ENCODE measurements at regions not wholly inside any gene's neighbourhood (a gene's known extent, or its start where the extent isn't known, plus 50 kb on each side); places are given as distances from the start of the nearest gene placed in this dataset.

- Histone ChIP-seq H3K4me1 (ENCODE audit: control insufficient read depth in 1 of 2, insufficient read depth in 2 of 2, low read length in 2 of 2) (no peaks in the 10 kb centered on the region), H3K36me3 (ENCODE audit: control insufficient read depth in 1 of 2, insufficient read depth in 2 of 2, low read length in 2 of 2) (no peaks in the 10 kb centered on the region), H3K9me3 (ENCODE audit: control insufficient read depth in 1 of 2, low read length in 2 of 2) (peaks cover 0 to 5% of the 10 kb centered on the region in 2 donors), H3K4me3 (ENCODE audit: low read depth in 1 of 2, low read length in 2 of 2) (no peak overlapping the region), H3K27me3 (ENCODE audit: control insufficient read depth in 1 of 2, insufficient read depth in 2 of 2, low read length in 2 of 2) (no peaks in the 10 kb centered on the region), H3K27ac (ENCODE audit: low read depth, low read length) (no peak overlapping the region), H3K9ac (ENCODE audit: low read depth in 1 of 2, low read length in 2 of 2) (no peak overlapping the region)
Observed at GRCh38 chr6:156058356-156058755, 602.7 kb upstream of the NOX3 start.

- peaks cover 0 to 5% of the 10 kb centered on the region in 2 donors for H3K9me3 ChIP-seq (ENCODE audit: control insufficient read depth in 1 of 2, low read length in 2 of 2)
- no peaks in the 10 kb centered on the region for H3K4me1 ChIP-seq (ENCODE audit: control insufficient read depth in 1 of 2, insufficient read depth in 2 of 2, low read length in 2 of 2)
- no peak overlapping the region for H3K9ac ChIP-seq (ENCODE audit: low read depth in 1 of 2, low read length in 2 of 2)
- no peak overlapping the region for H3K27ac ChIP-seq (ENCODE audit: low read depth, low read length)
- no peak overlapping the region for H3K4me3 ChIP-seq (ENCODE audit: low read depth in 1 of 2, low read length in 2 of 2)
- no peaks in the 10 kb centered on the region for H3K27me3 ChIP-seq (ENCODE audit: control insufficient read depth in 1 of 2, insufficient read depth in 2 of 2, low read length in 2 of 2)
- no peaks in the 10 kb centered on the region for H3K36me3 ChIP-seq (ENCODE audit: control insufficient read depth in 1 of 2, insufficient read depth in 2 of 2, low read length in 2 of 2)
Observed at GRCh38 chr6:156057869-156058268, 602.2 kb upstream of the NOX3 start.

GRCh38 chr6:156056085-156056484 lies 600.4 kb upstream of the NOX3 start:
- no peaks in the 10 kb centered on the region for H3K27me3 ChIP-seq (ENCODE audit: control insufficient read depth in 1 of 2, insufficient read depth in 2 of 2, low read length in 2 of 2)
- H3K27ac ChIP-seq (ENCODE audit: low read depth, low read length) = no peak overlapping the region
- no peak overlapping the region for H3K4me3 ChIP-seq (ENCODE audit: low read depth in 1 of 2, low read length in 2 of 2)
- peaks cover 0 to 5% of the 10 kb centered on the region in 2 donors for H3K9me3 ChIP-seq (ENCODE audit: control insufficient read depth in 1 of 2, low read length in 2 of 2)
- no peak overlapping the region for H3K9ac ChIP-seq (ENCODE audit: low read depth in 1 of 2, low read length in 2 of 2)
- no peaks in the 10 kb centered on the region for H3K4me1 ChIP-seq (ENCODE audit: control insufficient read depth in 1 of 2, insufficient read depth in 2 of 2, low read length in 2 of 2)
- H3K36me3 ChIP-seq (ENCODE audit: control insufficient read depth in 1 of 2, insufficient read depth in 2 of 2, low read length in 2 of 2) = no peaks in the 10 kb centered on the region

- Histone ChIP-seq H3K4me3 (ENCODE audit: low read depth in 1 of 2, low read length in 2 of 2) (no peak overlapping the region), H3K9me3 (ENCODE audit: control insufficient read depth in 1 of 2, low read length in 2 of 2) (peaks cover 0 to 5% of the 10 kb centered on the region in 2 donors), H3K27me3 (ENCODE audit: control insufficient read depth in 1 of 2, insufficient read depth in 2 of 2, low read length in 2 of 2) (no peaks in the 10 kb centered on the region), H3K27ac (ENCODE audit: low read depth, low read length) (no peak overlapping the region), H3K4me1 (ENCODE audit: control insufficient read depth in 1 of 2, insufficient read depth in 2 of 2, low read length in 2 of 2) (no peaks in the 10 kb centered on the region), H3K36me3 (ENCODE audit: control insufficient read depth in 1 of 2, insufficient read depth in 2 of 2, low read length in 2 of 2) (no peaks in the 10 kb centered on the region), H3K9ac (ENCODE audit: low read depth in 1 of 2, low read length in 2 of 2) (no peak overlapping the region)
Observed at GRCh38 chr6:156053626-156054025, 598.0 kb upstream of the NOX3 start.

- Histone ChIP-seq H3K27ac (ENCODE audit: low read depth, low read length) (no peak overlapping the region), H3K27me3 (ENCODE audit: control insufficient read depth in 1 of 2, insufficient read depth in 2 of 2, low read length in 2 of 2) (no peaks in the 10 kb centered on the region), H3K9ac (ENCODE audit: low read depth in 1 of 2, low read length in 2 of 2) (no peak overlapping the region), H3K4me1 (ENCODE audit: control insufficient read depth in 1 of 2, insufficient read depth in 2 of 2, low read length in 2 of 2) (no peaks in the 10 kb centered on the region), H3K4me3 (ENCODE audit: low read depth in 1 of 2, low read length in 2 of 2) (no peak overlapping the region), H3K36me3 (ENCODE audit: control insufficient read depth in 1 of 2, insufficient read depth in 2 of 2, low read length in 2 of 2) (no peaks in the 10 kb centered on the region), H3K9me3 (ENCODE audit: control insufficient read depth in 1 of 2, low read length in 2 of 2) (no peaks in the 10 kb centered on the region)
Observed at GRCh38 chr6:156046841-156047449, 591.3 kb upstream of the NOX3 start.

- no peak overlapping the region for H3K9ac ChIP-seq (ENCODE audit: low read depth in 1 of 2, low read length in 2 of 2)
- no peaks in the 10 kb centered on the region for H3K27me3 ChIP-seq (ENCODE audit: control insufficient read depth in 1 of 2, insufficient read depth in 2 of 2, low read length in 2 of 2)
- H3K27ac ChIP-seq (ENCODE audit: low read depth, low read length) = no peak overlapping the region
- H3K4me1 ChIP-seq (ENCODE audit: control insufficient read depth in 1 of 2, insufficient read depth in 2 of 2, low read length in 2 of 2) = no peaks in the 10 kb centered on the region
- no peak overlapping the region for H3K4me3 ChIP-seq (ENCODE audit: low read depth in 1 of 2, low read length in 2 of 2)
- no peaks in the 10 kb centered on the region for H3K36me3 ChIP-seq (ENCODE audit: control insufficient read depth in 1 of 2, insufficient read depth in 2 of 2, low read length in 2 of 2)
- H3K9me3 ChIP-seq (ENCODE audit: control insufficient read depth in 1 of 2, low read length in 2 of 2) = no peaks in the 10 kb centered on the region
Observed at GRCh38 chr6:156046268-156046665, 590.6 kb upstream of the NOX3 start.

- Histone ChIP-seq H3K27ac (ENCODE audit: low read depth, low read length) (no peak overlapping the region), H3K4me3 (ENCODE audit: low read depth in 1 of 2, low read length in 2 of 2) (no peak overlapping the region), H3K27me3 (ENCODE audit: control insufficient read depth in 1 of 2, insufficient read depth in 2 of 2, low read length in 2 of 2) (no peaks in the 10 kb centered on the region)
Observed at GRCh38 chr6:156045401-156046267, 590.0 kb upstream of the NOX3 start.

GRCh38 chr6:156033598-156033997 lies 578.0 kb upstream of the NOX3 start:
- Histone ChIP-seq H3K4me1 (ENCODE audit: control insufficient read depth in 1 of 2, insufficient read depth in 2 of 2, low read length in 2 of 2) (no peaks in the 10 kb centered on the region), H3K9me3 (ENCODE audit: control insufficient read depth in 1 of 2, low read length in 2 of 2) (no peaks in the 10 kb centered on the region), H3K4me3 (ENCODE audit: low read depth in 1 of 2, low read length in 2 of 2) (no peak overlapping the region), H3K36me3 (ENCODE audit: control insufficient read depth in 1 of 2, insufficient read depth in 2 of 2, low read length in 2 of 2) (no peaks in the 10 kb centered on the region), H3K9ac (ENCODE audit: low read depth in 1 of 2, low read length in 2 of 2) (no peak overlapping the region), H3K27me3 (ENCODE audit: control insufficient read depth in 1 of 2, insufficient read depth in 2 of 2, low read length in 2 of 2) (no peaks in the 10 kb centered on the region), H3K27ac (ENCODE audit: low read depth, low read length) (no peak overlapping the region)

More at GRCh38 chr6:156045401-156046267, 590.0 kb upstream of the NOX3 start:
- no peaks in the 10 kb centered on the region for H3K4me1 ChIP-seq (ENCODE audit: control insufficient read depth in 1 of 2, insufficient read depth in 2 of 2, low read length in 2 of 2)
- no peaks in the 10 kb centered on the region for H3K9me3 ChIP-seq (ENCODE audit: control insufficient read depth in 1 of 2, low read length in 2 of 2)
- no peaks in the 10 kb centered on the region for H3K36me3 ChIP-seq (ENCODE audit: control insufficient read depth in 1 of 2, insufficient read depth in 2 of 2, low read length in 2 of 2)
- no peak overlapping the region for H3K9ac ChIP-seq (ENCODE audit: low read depth in 1 of 2, low read length in 2 of 2)

GRCh38 chr6:156031516-156031915 lies 575.9 kb upstream of the NOX3 start:
- Histone ChIP-seq H3K27ac (ENCODE audit: low read depth, low read length) (no peak overlapping the region), H3K27me3 (ENCODE audit: control insufficient read depth in 1 of 2, insufficient read depth in 2 of 2, low read length in 2 of 2) (no peaks in the 10 kb centered on the region), H3K4me3 (ENCODE audit: low read depth in 1 of 2, low read length in 2 of 2) (no peak overlapping the region), H3K9ac (ENCODE audit: low read depth in 1 of 2, low read length in 2 of 2) (no peak overlapping the region), H3K9me3 (ENCODE audit: control insufficient read depth in 1 of 2, low read length in 2 of 2) (no peaks in the 10 kb centered on the region), H3K4me1 (ENCODE audit: control insufficient read depth in 1 of 2, insufficient read depth in 2 of 2, low read length in 2 of 2) (no peaks in the 10 kb centered on the region), H3K36me3 (ENCODE audit: control insufficient read depth in 1 of 2, insufficient read depth in 2 of 2, low read length in 2 of 2) (no peaks in the 10 kb centered on the region)

- H3K9ac ChIP-seq (ENCODE audit: low read depth in 1 of 2, low read length in 2 of 2) = no peak overlapping the region
- H3K4me3 ChIP-seq (ENCODE audit: low read depth in 1 of 2, low read length in 2 of 2) = no peak overlapping the region
Observed at GRCh38 chr6:156030053-156030452, 574.4 kb upstream of the NOX3 start.

More at GRCh38 chr6:156030053-156030452, 574.4 kb upstream of the NOX3 start:
- Histone ChIP-seq H3K27ac (ENCODE audit: low read depth, low read length) (no peak overlapping the region), H3K36me3 (ENCODE audit: control insufficient read depth in 1 of 2, insufficient read depth in 2 of 2, low read length in 2 of 2) (no peaks in the 10 kb centered on the region), H3K27me3 (ENCODE audit: control insufficient read depth in 1 of 2, insufficient read depth in 2 of 2, low read length in 2 of 2) (no peaks in the 10 kb centered on the region), H3K9me3 (ENCODE audit: control insufficient read depth in 1 of 2, low read length in 2 of 2) (peaks cover 4 to 5% of the 10 kb centered on the region in 2 donors), H3K4me1 (ENCODE audit: control insufficient read depth in 1 of 2, insufficient read depth in 2 of 2, low read length in 2 of 2) (no peaks in the 10 kb centered on the region)

Measured in duodenal mucosa (tissue), 2 donors.